Kidney (tissue), 13 donors: ENCODE measurements at regions not wholly inside any gene's neighbourhood (a gene's known extent, or its start where the extent isn't known, plus 50 kb on each side); places are given as distances from the start of the nearest gene placed in this dataset.

Source experiments
- DNase-seq, 5 donors: peaks; one replicate each; pipeline ENCODE4 v3.0.0-alpha.2; 2013 to 2020
- FAIRE-seq: peaks from 2 replicates; lab custom pipeline; 2012; peaks lifted over from hg19 to GRCh38; lab: Jason Lieb, UNC
- H3K27ac ChIP-seq, 2 donors: one replicate each; pipeline ENCODE4 v1.7.0; 2013; ENCODE audit warnings: low read depth in 2 of 2, low read length in 2 of 2, inconsistent platforms in 1 of 2
- H3K27me3 ChIP-seq: one replicate; pipeline ENCODE4 v1.7.1; 2013; ENCODE audit warnings: low read length, inconsistent platforms; ENCODE audit not compliant: control insufficient read depth, insufficient read depth
- H3K36me3 ChIP-seq, 3 donors: one replicate each; pipeline versions ENCODE4 v1.7.0 to v1.7.1; 2013; ENCODE audit warnings: low read length in 3 of 3, control low read depth in 1 of 3, inconsistent platforms in 1 of 3; ENCODE audit not compliant: insufficient read depth in 3 of 3, control insufficient read depth in 2 of 3
- H3K4me1 ChIP-seq, 3 donors: one replicate each; pipeline versions ENCODE4 v1.7.0 to v1.7.1; 2013; ENCODE audit warnings: low read length in 3 of 3, inconsistent platforms in 1 of 3, low read depth in 1 of 3; ENCODE audit not compliant: control insufficient read depth in 2 of 3, insufficient read depth in 2 of 3
- H3K4me3 ChIP-seq, 3 donors: one replicate each; pipeline versions ENCODE4 v1.7.0 to v1.8.1; 2013; ENCODE audit warnings: low read length in 3 of 3, control low read depth in 1 of 3, inconsistent platforms in 1 of 3
- H3K9ac ChIP-seq, 3 donors: one replicate each; pipeline versions ENCODE4 v1.7.0 to v1.7.1; 2013; ENCODE audit warnings: low read length in 3 of 3, control low read depth in 1 of 3, inconsistent platforms in 1 of 3
- H3K9me3 ChIP-seq, 3 donors: one replicate each; pipeline versions ENCODE4 v1.7.0 to v1.7.1; 2013; ENCODE audit warnings: low read length in 3 of 3, control low read depth in 1 of 3, inconsistent platforms in 1 of 3; ENCODE audit not compliant: control insufficient read depth in 2 of 3, insufficient read depth in 1 of 3
- CTCF ChIP-seq: IDR thresholded peaks from 3 replicates; pipeline ENCODE4 v1.5.1; 2012; ENCODE audit warnings: mild to moderate bottlenecking, moderate library complexity, borderline replicate concordance; ENCODE audit not compliant: insufficient read depth; ENCODE audit errors: extremely low read depth
- intact Hi-C: fragments of 100-400 bp; cut with DNase I; formaldehyde crosslinking; loops from one replicate; pipeline ENCODE4 v1.11.1; 2022
- donor health status: control.
- donor health status: control.
- donor health status: control.
- donor health status: control.
- donor health status: control.
- donor health status: DM: yes; HTN: yes; CAD: no.
- donor health status: Normal renal cell carcinoma (clear cell type).

- Histone ChIP-seq H3K36me3 (no peaks in the 10 kb centered on the region), H3K27me3 (no peaks in the 10 kb centered on the region), H3K4me1 (no peaks in the 10 kb centered on the region), H3K9me3 (no peaks in the 10 kb centered on the region), H3K4me3 (no peak overlapping the region), H3K9ac (no peak overlapping the region), H3K27ac (no peak overlapping the region)
- no peak for DNase-seq
- FAIRE-seq, result no peak
- TF ChIP-seq CTCF, result no peak
- intact Hi-C loops, result no loop called here
Measured at GRCh38 chr9:87213948-87214347, 266.6 kb upstream of the GAS1 start.

GRCh38 chr9:87214991-87215390, 267.7 kb upstream of the GAS1 start:
- Histone ChIP-seq H3K4me1 (no peaks in the 10 kb centered on the region), H3K9me3 (no peaks in the 10 kb centered on the region), H3K27me3 (no peaks in the 10 kb centered on the region), H3K27ac (no peak overlapping the region), H3K4me3 (no peak overlapping the region), H3K36me3 (no peaks in the 10 kb centered on the region), H3K9ac (no peak overlapping the region)
- no peak for TF ChIP-seq CTCF
- no peak for DNase-seq
- FAIRE-seq, result no peak
- intact Hi-C loops, result no loop called here

GRCh38 chr9:87216036-87216435, 268.7 kb upstream of the GAS1 start:
- Histone ChIP-seq H3K4me1 (no peaks in the 10 kb centered on the region), H3K9me3 (no peaks in the 10 kb centered on the region), H3K36me3 (no peaks in the 10 kb centered on the region), H3K9ac (no peak overlapping the region), H3K27me3 (no peaks in the 10 kb centered on the region), H3K27ac (no peak overlapping the region), H3K4me3 (no peak overlapping the region)
- TF ChIP-seq CTCF, result no peak
- FAIRE-seq, result no peak
- intact Hi-C loops, result no loop called here
- DNase-seq, result no peak

GRCh38 chr9:87216897-87217455, 269.7 kb upstream of the GAS1 start:
- Histone ChIP-seq H3K9me3 (no peaks in the 10 kb centered on the region), H3K9ac (no peak overlapping the region), H3K4me1 (no peaks in the 10 kb centered on the region), H3K4me3 (no peak overlapping the region), H3K27ac (no peak overlapping the region), H3K27me3 (no peaks in the 10 kb centered on the region), H3K36me3 (no peaks in the 10 kb centered on the region)
- intact Hi-C loops, result no loop called here
- no peak for DNase-seq
- FAIRE-seq, result no peak
- TF ChIP-seq CTCF, result no peak
